SU-DHL-6 (cell line): ENCODE measurements at regions not wholly inside any gene's neighbourhood (a gene's known extent, or its start where the extent isn't known, plus 50 kb on each side); places are given as distances from the start of the nearest gene placed in this dataset.

ENCODE experiments used
- EZH2phosphoT487 ChIP-seq: fragments of 200-600 bp; sonication (generic), shearing (Covaris generic); conservative IDR thresholded peaks from 2 replicates; pipeline ENCODE4 v1.6.1; 2018; ENCODE audit warnings: mild to moderate bottlenecking, antibody characterized with exemption, low read length, moderate library complexity, mixed read lengths
- TF ChIP-seq, protein P1 (sequence below): fragments of 200-600 bp; sonication (generic); IDR thresholded peaks from one replicate; pipeline ENCODE4 v1.5.1; 2017; ENCODE audit warnings: antibody characterized with exemption, mild to moderate bottlenecking, low read length, moderate library complexity; ENCODE audit not compliant: insufficient read depth, poor library complexity, severe bottlenecking

GRCh38 chrX:115952417-115953092 lies 218.0 kb upstream of the AGTR2 start:
- TF ChIP-seq, protein P1, sequence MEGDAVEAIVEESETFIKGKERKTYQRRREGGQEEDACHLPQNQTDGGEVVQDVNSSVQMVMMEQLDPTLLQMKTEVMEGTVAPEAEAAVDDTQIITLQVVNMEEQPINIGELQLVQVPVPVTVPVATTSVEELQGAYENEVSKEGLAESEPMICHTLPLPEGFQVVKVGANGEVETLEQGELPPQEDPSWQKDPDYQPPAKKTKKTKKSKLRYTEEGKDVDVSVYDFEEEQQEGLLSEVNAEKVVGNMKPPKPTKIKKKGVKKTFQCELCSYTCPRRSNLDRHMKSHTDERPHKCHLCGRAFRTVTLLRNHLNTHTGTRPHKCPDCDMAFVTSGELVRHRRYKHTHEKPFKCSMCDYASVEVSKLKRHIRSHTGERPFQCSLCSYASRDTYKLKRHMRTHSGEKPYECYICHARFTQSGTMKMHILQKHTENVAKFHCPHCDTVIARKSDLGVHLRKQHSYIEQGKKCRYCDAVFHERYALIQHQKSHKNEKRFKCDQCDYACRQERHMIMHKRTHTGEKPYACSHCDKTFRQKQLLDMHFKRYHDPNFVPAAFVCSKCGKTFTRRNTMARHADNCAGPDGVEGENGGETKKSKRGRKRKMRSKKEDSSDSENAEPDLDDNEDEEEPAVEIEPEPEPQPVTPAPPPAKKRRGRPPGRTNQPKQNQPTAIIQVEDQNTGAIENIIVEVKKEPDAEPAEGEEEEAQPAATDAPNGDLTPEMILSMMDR, result no peak
- TF ChIP-seq EZH2phosphoT487, result no peak
